ENCODE measurements at regions not wholly inside any gene's neighbourhood (a gene's known extent, or its start where the extent isn't known, plus 50 kb on each side); places are given as distances from the start of the nearest gene placed in this dataset.

DNA sequence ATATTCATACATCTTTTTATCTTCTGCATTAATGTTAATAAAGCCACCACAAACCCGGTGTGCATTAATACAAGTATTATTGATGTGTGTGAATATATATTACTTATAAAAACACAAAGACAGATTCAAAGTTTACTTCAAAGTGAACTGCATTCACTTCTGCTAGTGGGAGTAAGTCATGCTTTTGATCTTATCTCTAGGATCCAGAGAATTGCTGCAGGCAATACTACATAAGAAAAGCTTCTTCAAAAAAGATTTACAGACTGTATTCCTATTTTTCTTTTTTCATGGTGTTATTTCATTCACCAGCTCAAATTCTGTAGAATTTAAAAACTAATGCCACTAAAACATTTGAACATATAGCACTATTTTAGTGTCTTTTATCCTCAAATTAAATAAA lies 87.5 kb upstream of the CBLB start:
- in situ Hi-C loops (cut with HindIII; ENCODE audit: low pct_ligation_motif_present, low sequenced_read_pairs) = no loop called here
- no peaks in the 10 kb centered on the region for H3K27me3 ChIP-seq (replicated peaks)
- no peak overlapping the region for H3K27ac ChIP-seq
- TF ChIP-seq, protein P1, sequence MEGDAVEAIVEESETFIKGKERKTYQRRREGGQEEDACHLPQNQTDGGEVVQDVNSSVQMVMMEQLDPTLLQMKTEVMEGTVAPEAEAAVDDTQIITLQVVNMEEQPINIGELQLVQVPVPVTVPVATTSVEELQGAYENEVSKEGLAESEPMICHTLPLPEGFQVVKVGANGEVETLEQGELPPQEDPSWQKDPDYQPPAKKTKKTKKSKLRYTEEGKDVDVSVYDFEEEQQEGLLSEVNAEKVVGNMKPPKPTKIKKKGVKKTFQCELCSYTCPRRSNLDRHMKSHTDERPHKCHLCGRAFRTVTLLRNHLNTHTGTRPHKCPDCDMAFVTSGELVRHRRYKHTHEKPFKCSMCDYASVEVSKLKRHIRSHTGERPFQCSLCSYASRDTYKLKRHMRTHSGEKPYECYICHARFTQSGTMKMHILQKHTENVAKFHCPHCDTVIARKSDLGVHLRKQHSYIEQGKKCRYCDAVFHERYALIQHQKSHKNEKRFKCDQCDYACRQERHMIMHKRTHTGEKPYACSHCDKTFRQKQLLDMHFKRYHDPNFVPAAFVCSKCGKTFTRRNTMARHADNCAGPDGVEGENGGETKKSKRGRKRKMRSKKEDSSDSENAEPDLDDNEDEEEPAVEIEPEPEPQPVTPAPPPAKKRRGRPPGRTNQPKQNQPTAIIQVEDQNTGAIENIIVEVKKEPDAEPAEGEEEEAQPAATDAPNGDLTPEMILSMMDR (IDR thresholded peaks at IDR 0.05; ENCODE audit: low read depth, low read length, missing control alignments) = no peak
- H3K36me3 ChIP-seq (replicated peaks) = no peaks in the 10 kb centered on the region
- H3K4me3 ChIP-seq (ENCODE audit: low read depth, low read length) = no peak overlapping the region
- DNase-seq = no peak

DNA sequence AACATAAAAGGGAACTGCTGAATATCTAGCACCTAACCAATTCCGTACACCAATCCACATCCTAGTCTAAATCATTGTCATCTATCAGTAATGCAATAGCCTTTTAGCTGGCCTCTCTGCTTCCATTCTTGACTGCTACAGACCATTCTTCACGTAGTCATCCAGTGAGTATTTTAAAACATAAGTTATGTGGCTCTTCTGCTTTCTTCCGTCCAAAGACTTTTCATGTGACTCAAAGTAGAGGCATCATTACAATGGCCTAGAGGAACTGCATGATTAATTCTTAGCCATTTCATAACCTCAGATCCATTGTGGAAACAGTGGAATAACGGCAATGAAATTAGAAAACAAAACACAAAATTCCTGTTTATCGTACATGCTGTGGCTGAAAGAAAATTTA lies 88.9 kb upstream of the CBLB start:
- no peaks in the 10 kb centered on the region for H3K27me3 ChIP-seq (replicated peaks)
- peak; percentile 67 for DNase-seq
- TF ChIP-seq, protein P1 (IDR thresholded peaks at IDR 0.05; ENCODE audit: low read depth, low read length, missing control alignments) = no peak
- H3K27ac ChIP-seq = peak overlapping the region; percentile 61
- H3K4me3 ChIP-seq (ENCODE audit: low read depth, low read length) = no peak overlapping the region
- in situ Hi-C loops (cut with HindIII; ENCODE audit: low pct_ligation_motif_present, low sequenced_read_pairs) = no loop called here
- no peaks in the 10 kb centered on the region for H3K36me3 ChIP-seq (replicated peaks)

DNA sequence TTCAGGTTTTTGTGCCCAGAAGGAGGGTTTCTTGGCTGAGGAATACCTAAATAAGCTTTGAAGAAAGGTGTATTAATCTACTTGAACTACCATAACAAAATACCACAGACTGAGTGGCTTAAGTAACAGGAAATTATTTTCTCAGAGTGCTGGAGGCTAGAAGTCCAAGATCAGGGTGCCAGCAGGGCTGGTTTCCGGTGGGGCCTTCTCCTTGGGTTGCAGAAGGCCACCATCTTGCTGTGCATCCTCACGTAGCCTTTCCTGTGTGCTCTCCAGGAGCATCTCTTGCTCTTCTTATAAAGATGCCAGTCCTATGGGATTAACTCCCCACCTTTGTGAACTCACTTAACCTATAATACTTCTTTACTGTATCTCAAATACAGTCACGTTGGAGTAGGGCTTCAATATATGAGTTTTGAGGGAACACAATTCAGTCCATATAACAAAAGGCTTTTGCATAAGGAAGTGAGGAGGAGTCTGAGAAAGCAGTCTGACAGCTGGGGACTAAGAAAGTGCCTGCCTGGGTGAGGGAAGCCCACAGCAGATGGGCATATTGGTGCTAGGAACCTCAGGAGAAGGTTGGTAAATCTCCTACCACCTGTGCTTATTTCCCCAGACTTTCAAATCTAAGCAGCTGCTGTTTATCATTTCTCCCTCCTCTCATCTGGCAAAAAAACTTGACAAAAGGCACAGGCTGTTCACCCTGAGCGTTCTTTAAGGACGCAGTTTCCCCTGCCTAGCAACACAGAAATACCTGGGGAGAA lies 89.6 kb upstream of the CBLB start:
- H3K4me3 ChIP-seq (ENCODE audit: low read depth, low read length) = no peak overlapping the region
- no peak for DNase-seq
- TF ChIP-seq, protein P1 (IDR thresholded peaks at IDR 0.05; ENCODE audit: low read depth, low read length, missing control alignments) = no peak
- H3K27me3 ChIP-seq (replicated peaks) = no peaks in the 10 kb centered on the region
- in situ Hi-C loops (cut with HindIII; ENCODE audit: low pct_ligation_motif_present, low sequenced_read_pairs) = no loop called here
- peak overlapping the region; percentile 61 for H3K27ac ChIP-seq
- H3K36me3 ChIP-seq (replicated peaks) = no peaks in the 10 kb centered on the region

GRCh38 chr3:105959851-105960250 lies 91.0 kb upstream of the CBLB start:
- Histone ChIP-seq H3K27ac (no peak overlapping the region), H3K4me3 (ENCODE audit: low read depth, low read length) (no peak overlapping the region), H3K36me3 (replicated peaks) (no peaks in the 10 kb centered on the region), H3K27me3 (replicated peaks) (no peaks in the 10 kb centered on the region)
- in situ Hi-C loops (cut with HindIII; ENCODE audit: low pct_ligation_motif_present, low sequenced_read_pairs) = no loop called here
- TF ChIP-seq, protein P1 (IDR thresholded peaks at IDR 0.05; ENCODE audit: low read depth, low read length, missing control alignments) = no peak
- DNase-seq = no peak

DNA sequence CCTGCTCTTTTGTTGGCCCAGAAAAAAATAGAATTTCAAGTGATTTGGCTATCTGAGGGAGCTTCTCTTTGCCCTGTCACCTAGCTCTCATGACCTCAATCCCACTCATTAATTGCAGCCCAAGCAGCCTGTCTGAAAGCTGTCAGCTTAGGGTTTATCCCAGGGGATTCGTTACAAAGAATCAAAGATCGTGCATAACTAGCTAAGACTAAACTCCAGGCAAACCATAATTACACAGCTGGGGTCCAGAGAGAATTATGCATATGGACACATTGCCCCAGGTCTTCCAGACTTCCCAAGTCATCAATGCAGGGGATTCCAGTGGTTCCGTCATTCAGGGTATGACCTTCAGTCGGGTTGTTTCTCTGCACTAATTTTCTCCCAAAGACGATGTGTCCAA lies 91.6 kb upstream of the CBLB start:
- TF ChIP-seq, protein P1 (IDR thresholded peaks at IDR 0.05; ENCODE audit: low read depth, low read length, missing control alignments) = no peak
- H3K27ac ChIP-seq = no peak overlapping the region

DNA sequence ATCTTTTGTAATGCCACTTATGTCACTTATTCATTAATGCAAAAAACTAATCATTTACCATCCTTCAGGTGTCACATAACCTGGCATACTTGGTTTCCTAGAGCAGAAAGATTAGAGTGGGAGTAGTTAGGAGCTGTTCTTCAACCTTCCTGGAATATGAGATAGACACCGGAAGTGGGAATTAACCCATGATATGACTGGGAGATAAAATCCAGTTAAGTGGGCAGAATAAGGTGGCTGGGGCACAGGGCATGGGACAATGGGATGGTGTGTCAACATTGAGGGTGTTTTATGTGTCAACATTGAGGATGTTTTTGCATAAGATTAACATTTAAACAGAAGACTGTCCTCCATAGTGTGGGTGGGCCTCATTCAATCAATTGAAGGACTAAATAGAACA lies 94.3 kb upstream of the CBLB start:
- TF ChIP-seq, protein P1 (IDR thresholded peaks at IDR 0.05; ENCODE audit: low read depth, low read length, missing control alignments) = no peak
- Histone ChIP-seq H3K27me3 (replicated peaks) (no peaks in the 10 kb centered on the region), H3K27ac (no peak overlapping the region), H3K4me3 (ENCODE audit: low read depth, low read length) (no peak overlapping the region), H3K36me3 (replicated peaks) (no peaks in the 10 kb centered on the region)
- no peak for DNase-seq
- in situ Hi-C loops (cut with HindIII; ENCODE audit: low pct_ligation_motif_present, low sequenced_read_pairs) = no loop called here

More for the DNA sequence above, 91.6 kb upstream of the CBLB start:
- DNase-seq = no peak
- in situ Hi-C loops (cut with HindIII; ENCODE audit: low pct_ligation_motif_present, low sequenced_read_pairs) = no loop called here
- no peaks in the 10 kb centered on the region for H3K36me3 ChIP-seq (replicated peaks)
- no peaks in the 10 kb centered on the region for H3K27me3 ChIP-seq (replicated peaks)
- H3K4me3 ChIP-seq (ENCODE audit: low read depth, low read length) = no peak overlapping the region

All from brain microvascular endothelial cell (primary cell).